ENCODE measurements at regions not wholly inside any gene's neighbourhood (a gene's known extent, or its start where the extent isn't known, plus 50 kb on each side); places are given as distances from the start of the nearest gene placed in this dataset.

- TF ChIP-seq CTCF (conservative IDR thresholded peaks at IDR 0.05; ENCODE audit: low read length), result no peak
- no peak for TF ChIP-seq EZH2phosphoT487 (IDR thresholded peaks at IDR 0.05; ENCODE audit: borderline replicate concordance)
- H3K4me2 ChIP-seq (ENCODE audit: low read depth, low read length, poor library complexity, severe bottlenecking), result no peak overlapping the region
Observed at GRCh38 chr11:128335729-128336128, 251.6 kb downstream of the ETS1 start.

GRCh38 chr11:128334311-128335044 lies 252.9 kb downstream of the ETS1 start:
- H3F3A ChIP-seq (ENCODE audit: low read depth), result no peaks in the 10 kb centered on the region
- H3K27me3 ChIP-seq (ENCODE audit: insufficient read depth, low read length, poor library complexity, severe bottlenecking), result no peaks in the 10 kb centered on the region
- no peak overlapping the region for H3K4me3 ChIP-seq (ENCODE audit: low read length, poor library complexity, severe bottlenecking)
- no peak overlapping the region for H3K4me2 ChIP-seq (ENCODE audit: low read depth, low read length, poor library complexity, severe bottlenecking)
- H3K4me1 ChIP-seq (ENCODE audit: insufficient read depth, low read length, poor library complexity, severe bottlenecking), result peaks cover 29% of the 10 kb centered on the region
- H3K79me2 ChIP-seq (ENCODE audit: insufficient read depth, low read length), result no peaks in the 10 kb centered on the region
- no peak for TF ChIP-seq EZH2phosphoT487 (IDR thresholded peaks at IDR 0.05; ENCODE audit: borderline replicate concordance)
- TF ChIP-seq CTCF (conservative IDR thresholded peaks at IDR 0.05; ENCODE audit: low read length), result no peak
- no peaks in the 10 kb centered on the region for H3K36me3 ChIP-seq (ENCODE audit: insufficient read depth, low read length)
- H3K9me2 ChIP-seq (replicated peaks; ENCODE audit: low read depth, low read length), result no peaks in the 10 kb centered on the region
- H3K9ac ChIP-seq (ENCODE audit: low read depth, low read length, poor library complexity, severe bottlenecking), result no peak overlapping the region
- H2AFZ ChIP-seq (ENCODE audit: low read length), result no peak overlapping the region
- no peaks in the 10 kb centered on the region for H4K20me1 ChIP-seq (ENCODE audit: insufficient read depth, low read length, poor library complexity, severe bottlenecking)
- no peaks in the 10 kb centered on the region for H3K9me3 ChIP-seq (ENCODE audit: insufficient read depth, low read depth, low read length)

More at GRCh38 chr11:128335729-128336128, 251.6 kb downstream of the ETS1 start:
- Histone ChIP-seq H3K27me3 (ENCODE audit: insufficient read depth, low read length, poor library complexity, severe bottlenecking) (no peaks in the 10 kb centered on the region), H2AFZ (ENCODE audit: low read length) (no peak overlapping the region), H3K9ac (ENCODE audit: low read depth, low read length, poor library complexity, severe bottlenecking) (no peak overlapping the region), H3K79me2 (ENCODE audit: insufficient read depth, low read length) (no peaks in the 10 kb centered on the region), H3K9me2 (replicated peaks; ENCODE audit: low read depth, low read length) (no peaks in the 10 kb centered on the region), H4K20me1 (ENCODE audit: insufficient read depth, low read length, poor library complexity, severe bottlenecking) (no peaks in the 10 kb centered on the region), H3K36me3 (ENCODE audit: insufficient read depth, low read length) (no peaks in the 10 kb centered on the region), H3K4me1 (ENCODE audit: insufficient read depth, low read length, poor library complexity, severe bottlenecking) (peaks cover 17% of the 10 kb centered on the region), H3K9me3 (ENCODE audit: insufficient read depth, low read depth, low read length) (no peaks in the 10 kb centered on the region), H3F3A (ENCODE audit: low read depth) (no peaks in the 10 kb centered on the region), H3K4me3 (ENCODE audit: low read length, poor library complexity, severe bottlenecking) (no peak overlapping the region)

- Histone ChIP-seq H2AFZ (ENCODE audit: low read length) (no peak overlapping the region), H3K4me3 (ENCODE audit: low read length, poor library complexity, severe bottlenecking) (no peak overlapping the region), H3K4me2 (ENCODE audit: low read depth, low read length, poor library complexity, severe bottlenecking) (peak overlapping the region; percentile 0), H3K27me3 (ENCODE audit: insufficient read depth, low read length, poor library complexity, severe bottlenecking) (no peaks in the 10 kb centered on the region), H3K9me2 (replicated peaks; ENCODE audit: low read depth, low read length) (no peaks in the 10 kb centered on the region), H3K4me1 (ENCODE audit: insufficient read depth, low read length, poor library complexity, severe bottlenecking) (peaks cover 52% of the 10 kb centered on the region), H3K79me2 (ENCODE audit: insufficient read depth, low read length) (no peaks in the 10 kb centered on the region), H3K36me3 (ENCODE audit: insufficient read depth, low read length) (no peaks in the 10 kb centered on the region), H3K9me3 (ENCODE audit: insufficient read depth, low read depth, low read length) (no peaks in the 10 kb centered on the region), H3K9ac (ENCODE audit: low read depth, low read length, poor library complexity, severe bottlenecking) (no peak overlapping the region), H3F3A (ENCODE audit: low read depth) (no peaks in the 10 kb centered on the region), H4K20me1 (ENCODE audit: insufficient read depth, low read length, poor library complexity, severe bottlenecking) (no peaks in the 10 kb centered on the region)
- TF ChIP-seq CTCF (conservative IDR thresholded peaks at IDR 0.05; ENCODE audit: low read length) (no peak), EZH2phosphoT487 (IDR thresholded peaks at IDR 0.05; ENCODE audit: borderline replicate concordance) (no peak)
Observed at GRCh38 chr11:128331317-128331716, 256.0 kb downstream of the ETS1 start.
